Retinal pigment epithelial cell (primary cell): ENCODE measurements at regions not wholly inside any gene's neighbourhood (a gene's known extent, or its start where the extent isn't known, plus 50 kb on each side); places are given as distances from the start of the nearest gene placed in this dataset.

Source experiments
- DNase-seq: peaks from one replicate; pipeline ENCODE4 v3.0.0-alpha.2; 2010; ENCODE audit warnings: low read depth
- H3K4me3 ChIP-seq: 2 replicates; pipeline ENCODE4 v1.5.1; 2011; ENCODE audit warnings: mild to moderate bottlenecking, low read length, control low read depth, moderate library complexity
- CTCF ChIP-seq: conservative IDR thresholded peaks from 2 replicates; pipeline ENCODE4 v1.5.1; 2011; ENCODE audit warnings: low read depth, low read length, control low read depth, inconsistent platforms

DNA sequence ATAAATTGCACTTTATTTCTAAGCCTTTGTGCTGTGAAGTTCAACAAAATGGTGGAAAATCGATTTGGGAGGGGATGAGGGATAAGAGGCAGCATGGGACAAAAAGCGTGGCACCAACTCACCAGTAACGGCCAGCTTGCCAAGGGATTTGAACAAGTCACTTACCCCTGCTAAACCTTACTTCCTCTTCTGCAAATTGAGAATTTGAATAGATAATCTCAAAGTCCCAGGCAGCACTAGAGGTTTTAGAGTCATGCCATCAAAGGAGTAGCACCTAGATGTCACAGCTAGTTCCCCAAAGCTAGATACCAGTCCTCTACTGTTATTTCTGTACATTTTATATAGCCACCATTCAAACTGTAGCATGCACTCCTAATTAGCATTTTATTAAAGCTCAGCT, 83.7 kb upstream of the VRK2 start:
- H3K4me3 ChIP-seq, result no peak overlapping the region
- no peak for DNase-seq
- no peak for TF ChIP-seq CTCF

DNA sequence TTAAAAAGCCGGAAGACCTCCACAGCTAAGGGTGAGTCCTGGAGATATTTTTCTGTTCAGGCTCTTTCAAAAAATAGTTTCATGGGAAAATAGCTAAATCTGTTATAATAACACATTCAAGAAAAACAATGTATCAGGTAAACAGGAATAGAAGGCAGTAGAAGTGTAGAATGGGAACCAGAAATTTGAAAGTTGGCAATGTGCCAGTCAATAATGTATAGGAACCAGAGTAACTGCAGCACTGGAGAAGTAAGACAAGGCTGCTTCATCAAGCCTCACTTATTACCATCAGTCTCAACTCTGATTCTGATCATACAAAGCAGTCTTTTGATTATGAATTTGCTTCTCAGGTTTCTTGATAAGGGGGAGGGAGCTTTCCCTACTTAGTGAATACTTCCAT, 81.4 kb upstream of the VRK2 start:
- no peak for DNase-seq
- no peak overlapping the region for H3K4me3 ChIP-seq
- TF ChIP-seq CTCF, result no peak

DNA sequence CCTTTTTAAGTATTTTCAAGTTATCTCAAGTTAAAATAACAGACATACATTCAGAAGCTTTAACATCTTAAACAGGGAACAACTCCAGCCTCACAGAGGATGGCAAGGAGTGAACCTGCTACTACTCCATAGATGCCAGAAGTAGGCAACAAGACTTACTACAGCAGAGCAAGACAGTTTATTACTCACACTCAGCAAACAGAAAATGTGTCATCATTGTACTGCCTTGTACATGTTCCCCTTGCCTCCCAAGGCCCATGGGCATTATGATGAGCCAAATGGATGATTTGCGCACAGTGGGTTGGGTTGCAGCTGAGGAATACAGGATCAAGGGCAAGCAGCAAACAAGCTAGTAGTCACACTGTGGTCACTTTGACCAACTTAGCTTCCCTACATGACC, 80.6 kb upstream of the VRK2 start:
- TF ChIP-seq CTCF, result no peak
- no peak overlapping the region for H3K4me3 ChIP-seq
- DNase-seq, result no peak

GRCh38 chr2:57973621-57974186, 72.9 kb upstream of the VRK2 start:
- TF ChIP-seq CTCF, result no peak
- no peak for DNase-seq
- H3K4me3 ChIP-seq, result no peak overlapping the region

- no peak for DNase-seq
- TF ChIP-seq CTCF, result no peak
- H3K4me3 ChIP-seq, result no peak overlapping the region
Measured at GRCh38 chr2:57979158-57979557, 67.4 kb upstream of the VRK2 start.

DNA sequence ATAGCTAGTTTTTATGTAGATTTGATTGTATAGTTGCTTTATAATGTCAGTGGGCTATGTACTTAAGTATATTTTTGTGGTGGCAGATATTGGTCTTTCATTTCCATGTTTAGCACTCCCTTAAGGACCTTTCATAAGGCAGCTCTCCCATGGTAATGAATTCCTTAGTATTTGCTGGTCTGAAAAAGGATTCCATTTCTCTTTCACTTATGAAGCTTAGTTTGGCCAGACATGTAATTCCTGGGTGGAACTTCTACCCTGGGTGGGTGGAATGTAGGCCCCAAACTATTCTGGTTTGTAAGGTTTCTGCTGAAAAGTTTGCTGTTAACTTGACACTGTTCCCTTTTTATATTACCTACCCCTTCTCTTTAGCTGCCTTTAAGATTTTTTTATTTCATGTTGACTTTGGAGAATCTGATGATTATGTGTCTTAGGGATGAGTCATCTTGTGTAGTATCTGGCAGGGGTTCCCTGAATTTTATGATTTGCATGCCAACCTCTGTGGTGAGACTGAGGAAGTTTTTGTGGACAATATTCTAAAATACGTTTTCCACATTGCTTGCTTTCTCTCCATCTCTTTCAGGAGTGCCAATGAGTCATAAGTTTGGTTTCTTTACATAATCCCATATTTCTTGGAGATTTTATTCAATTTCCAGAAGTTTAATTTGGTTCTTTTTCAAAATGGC, 65.4 kb upstream of the VRK2 start:
- no peak for TF ChIP-seq CTCF
- peak; percentile 14 for DNase-seq
- no peak overlapping the region for H3K4me3 ChIP-seq
